ENCODE measurements at regions not wholly inside any gene's neighbourhood (a gene's known extent, or its start where the extent isn't known, plus 50 kb on each side); places are given as distances from the start of the nearest gene placed in this dataset.

GRCh38 chr15:85296615-85297402 lies 83.6 kb upstream of the AKAP13 start:
- DNase-seq (ENCODE audit: low read depth in 2 of 2), result peak; percentile 84 to 90
- TF ChIP-seq, protein P1, sequence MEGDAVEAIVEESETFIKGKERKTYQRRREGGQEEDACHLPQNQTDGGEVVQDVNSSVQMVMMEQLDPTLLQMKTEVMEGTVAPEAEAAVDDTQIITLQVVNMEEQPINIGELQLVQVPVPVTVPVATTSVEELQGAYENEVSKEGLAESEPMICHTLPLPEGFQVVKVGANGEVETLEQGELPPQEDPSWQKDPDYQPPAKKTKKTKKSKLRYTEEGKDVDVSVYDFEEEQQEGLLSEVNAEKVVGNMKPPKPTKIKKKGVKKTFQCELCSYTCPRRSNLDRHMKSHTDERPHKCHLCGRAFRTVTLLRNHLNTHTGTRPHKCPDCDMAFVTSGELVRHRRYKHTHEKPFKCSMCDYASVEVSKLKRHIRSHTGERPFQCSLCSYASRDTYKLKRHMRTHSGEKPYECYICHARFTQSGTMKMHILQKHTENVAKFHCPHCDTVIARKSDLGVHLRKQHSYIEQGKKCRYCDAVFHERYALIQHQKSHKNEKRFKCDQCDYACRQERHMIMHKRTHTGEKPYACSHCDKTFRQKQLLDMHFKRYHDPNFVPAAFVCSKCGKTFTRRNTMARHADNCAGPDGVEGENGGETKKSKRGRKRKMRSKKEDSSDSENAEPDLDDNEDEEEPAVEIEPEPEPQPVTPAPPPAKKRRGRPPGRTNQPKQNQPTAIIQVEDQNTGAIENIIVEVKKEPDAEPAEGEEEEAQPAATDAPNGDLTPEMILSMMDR (IDR thresholded peaks at IDR 0.05; ENCODE audit: low read depth, low read length), result peak; percentile 80
- H3K4me3 ChIP-seq (replicated peaks in 1 of 2; ENCODE audit: low read depth in 2 of 2, low read length in 2 of 2), result peak overlapping the region in 1 of 2 donors; percentile 22

DNA sequence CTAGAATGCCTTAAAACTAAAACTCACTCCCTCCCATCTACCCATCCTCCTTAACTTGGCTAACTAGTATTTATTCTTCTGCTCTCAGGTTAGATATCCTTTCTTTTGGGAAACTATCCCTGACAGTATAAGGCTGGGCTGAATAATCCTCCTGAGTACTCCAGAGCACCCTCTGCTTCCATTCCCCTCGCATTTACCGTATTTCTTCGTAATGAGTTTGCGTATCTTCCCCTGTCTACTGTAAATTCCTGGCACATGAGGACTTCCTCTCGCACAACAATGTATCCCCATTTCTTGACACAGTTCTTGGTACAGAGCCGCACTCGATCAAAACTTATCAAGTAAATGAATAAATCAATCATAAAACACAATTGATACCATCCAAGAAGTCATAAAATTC lies 82.9 kb upstream of the AKAP13 start:
- TF ChIP-seq, protein P1 (IDR thresholded peaks at IDR 0.05; ENCODE audit: low read depth, low read length), result no peak
- no peak for DNase-seq (ENCODE audit: low read depth in 2 of 2)
- no peak overlapping the region for H3K4me3 ChIP-seq (replicated peaks in 1 of 2; ENCODE audit: low read depth in 2 of 2, low read length in 2 of 2)

GRCh38 chr15:85298366-85298765 lies 82.0 kb upstream of the AKAP13 start:
- no peak for DNase-seq (ENCODE audit: low read depth in 2 of 2)
- TF ChIP-seq, protein P1 (IDR thresholded peaks at IDR 0.05; ENCODE audit: low read depth, low read length), result no peak
- no peak overlapping the region for H3K4me3 ChIP-seq (replicated peaks in 1 of 2; ENCODE audit: low read depth in 2 of 2, low read length in 2 of 2)

DNA sequence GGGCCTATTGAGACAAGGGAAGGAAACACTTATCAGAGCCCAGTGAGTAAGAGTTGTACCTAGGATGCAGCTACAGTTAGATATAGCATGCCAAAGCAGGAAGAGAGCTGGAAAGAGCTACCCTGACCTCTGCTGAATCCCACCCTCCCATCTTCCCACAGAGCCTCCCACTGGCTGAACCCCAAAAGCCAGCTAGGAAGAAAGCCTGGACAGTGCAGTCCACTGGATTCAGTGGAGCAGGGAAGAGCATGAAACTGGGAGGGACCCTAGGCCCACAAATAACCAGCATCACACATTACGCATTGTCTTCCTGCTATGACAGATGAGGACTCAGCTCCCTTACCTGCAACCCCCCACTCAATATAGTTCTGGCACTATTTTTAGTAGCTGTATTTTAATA lies 81.5 kb upstream of the AKAP13 start:
- TF ChIP-seq, protein P1 (IDR thresholded peaks at IDR 0.05; ENCODE audit: low read depth, low read length), result no peak
- DNase-seq (ENCODE audit: low read depth in 2 of 2), result no peak
- H3K4me3 ChIP-seq (replicated peaks in 1 of 2; ENCODE audit: low read depth in 2 of 2, low read length in 2 of 2), result no peak overlapping the region

- TF ChIP-seq, protein P1 (IDR thresholded peaks at IDR 0.05; ENCODE audit: low read depth, low read length), result no peak
- H3K4me3 ChIP-seq (replicated peaks in 1 of 2; ENCODE audit: low read depth in 2 of 2, low read length in 2 of 2), result no peak overlapping the region
- DNase-seq (ENCODE audit: low read depth in 2 of 2), result no peak
Observed at GRCh38 chr15:85302271-85302670, 78.1 kb upstream of the AKAP13 start.

- TF ChIP-seq, protein P1 (IDR thresholded peaks at IDR 0.05; ENCODE audit: low read depth, low read length), result no peak
- no peak for DNase-seq (ENCODE audit: low read depth in 2 of 2)
- H3K4me3 ChIP-seq (replicated peaks in 1 of 2; ENCODE audit: low read depth in 2 of 2, low read length in 2 of 2), result no peak overlapping the region
Observed at GRCh38 chr15:85305050-85305449, 75.4 kb upstream of the AKAP13 start.
